ENCODE measurements at regions not wholly inside any gene's neighbourhood (a gene's known extent, or its start where the extent isn't known, plus 50 kb on each side); places are given as distances from the start of the nearest gene placed in this dataset.

GRCh38 chr7:115649429-115649828, 381.1 kb downstream of the TFEC start:
- Mint-ChIP-seq H3K36me3 (peaks cover 0 to 2% (median 0%) of the 10 kb centered on the region in 3 donors), H3K4me1 (no peaks in the 10 kb centered on the region), H3K9me3 (no peaks in the 10 kb centered on the region), H3K27me3 (peaks cover 0 to 2% of the 10 kb centered on the region in 2 donors), H3K4me3 (no peak overlapping the region), H3K27ac (no peak overlapping the region)
- POLR2A ChIA-PET = no interaction called here
- Histone ChIP-seq H3K4me1 (ENCODE audit: insufficient read depth, low read length) (no peaks in the 10 kb centered on the region), H3K27ac (ENCODE audit: low read depth, low read length) (no peak overlapping the region), H3K4me3 (ENCODE audit: low read length) (no peak overlapping the region), H3K36me3 (ENCODE audit: insufficient read depth, low read length) (no peaks in the 10 kb centered on the region), H3K9me3 (ENCODE audit: low read length) (no peaks in the 10 kb centered on the region), H3K27me3 (ENCODE audit: insufficient read depth, low read length, poor library complexity, severe bottlenecking) (no peaks in the 10 kb centered on the region)
- no peak for DNase-seq
- CTCF ChIA-PET = interaction anchor here (1.3 kb wide), 1 partner anchor 8 kb away, joined by 3 read pairs; no protein-coding TSS in a partner anchor

- H3K27ac ChIP-seq (ENCODE audit: low read depth, low read length) = no peak overlapping the region
- no peaks in the 10 kb centered on the region for H3K27me3 ChIP-seq (ENCODE audit: insufficient read depth, low read length, poor library complexity, severe bottlenecking)
- no peaks in the 10 kb centered on the region for H3K9me3 ChIP-seq (ENCODE audit: low read length)
- no peak overlapping the region for H3K4me3 ChIP-seq (ENCODE audit: low read length)
- H3K36me3 ChIP-seq (ENCODE audit: insufficient read depth, low read length) = no peaks in the 10 kb centered on the region
- CTCF ChIA-PET = no interaction called here
- peaks cover 0 to 2% (median 0%) of the 10 kb centered on the region in 3 donors for H3K36me3 Mint-ChIP-seq
- no peaks in the 10 kb centered on the region for H3K4me1 ChIP-seq (ENCODE audit: insufficient read depth, low read length)
- peaks cover 0 to 2% of the 10 kb centered on the region in 2 donors for H3K27me3 Mint-ChIP-seq
- no peaks in the 10 kb centered on the region for H3K9me3 Mint-ChIP-seq
- H3K4me3 Mint-ChIP-seq = no peak overlapping the region
- no peaks in the 10 kb centered on the region for H3K4me1 Mint-ChIP-seq
- no peak overlapping the region for H3K27ac Mint-ChIP-seq
- no peak for DNase-seq
- POLR2A ChIA-PET = no interaction called here
Measured at GRCh38 chr7:115647712-115648111, 382.9 kb downstream of the TFEC start.

DNA sequence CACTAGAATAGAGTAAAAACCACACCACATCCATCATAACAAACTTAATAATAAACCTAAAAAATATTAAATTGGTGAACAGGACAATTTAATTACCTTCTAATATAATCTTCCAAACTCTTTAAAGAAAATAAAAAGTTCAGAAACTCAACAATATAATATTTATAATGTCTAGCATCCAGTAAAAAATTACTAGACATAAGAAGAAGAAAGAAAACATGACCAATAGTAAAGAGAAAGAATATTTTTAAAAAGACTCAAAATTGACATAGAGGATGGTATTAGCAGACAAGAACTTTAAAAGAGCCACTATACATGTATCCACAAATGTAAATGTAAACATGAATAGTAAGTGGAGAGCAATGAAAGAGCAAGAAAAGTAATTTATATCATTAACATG, 388.4 kb downstream of the TFEC start:
- Mint-ChIP-seq H3K27me3 (peaks cover 0 to 3% of the 10 kb centered on the region in 2 donors), H3K36me3 (no peaks in the 10 kb centered on the region), H3K27ac (no peak overlapping the region), H3K4me3 (no peak overlapping the region), H3K4me1 (no peaks in the 10 kb centered on the region), H3K9me3 (peaks cover 1 to 9% (median 6%) of the 10 kb centered on the region in 5 donors)
- no peaks in the 10 kb centered on the region for H3K9me3 ChIP-seq (ENCODE audit: low read length)
- H3K4me1 ChIP-seq (ENCODE audit: insufficient read depth, low read length) = no peaks in the 10 kb centered on the region
- DNase-seq = no peak
- H3K27me3 ChIP-seq (ENCODE audit: insufficient read depth, low read length, poor library complexity, severe bottlenecking) = no peaks in the 10 kb centered on the region
- H3K27ac ChIP-seq (ENCODE audit: low read depth, low read length) = no peak overlapping the region
- no peaks in the 10 kb centered on the region for H3K36me3 ChIP-seq (ENCODE audit: insufficient read depth, low read length)
- CTCF ChIA-PET = no interaction called here
- no peak overlapping the region for H3K4me3 ChIP-seq (ENCODE audit: low read length)
- POLR2A ChIA-PET = no interaction called here

DNA sequence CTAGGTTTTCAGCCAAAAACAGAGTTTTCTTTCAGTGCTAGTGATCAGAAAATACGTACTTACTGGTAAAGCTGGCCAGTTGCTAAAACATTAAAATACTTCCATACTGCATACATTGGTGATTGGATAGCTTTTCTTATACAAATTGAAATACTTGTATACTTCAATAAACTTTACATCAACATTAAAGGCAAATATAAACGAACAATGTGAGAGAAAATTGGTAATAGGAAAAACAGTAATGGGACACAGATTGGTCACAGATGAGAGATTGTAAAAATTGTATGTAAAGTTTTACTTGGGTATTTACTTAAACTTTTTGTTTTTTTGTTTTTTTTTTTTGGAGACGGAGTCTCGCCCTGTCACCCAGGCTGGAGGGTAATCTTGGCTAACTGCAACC, 391.7 kb downstream of the TFEC start:
- Histone ChIP-seq H3K4me3 (ENCODE audit: low read length) (no peak overlapping the region), H3K27ac (ENCODE audit: low read depth, low read length) (no peak overlapping the region), H3K27me3 (ENCODE audit: insufficient read depth, low read length, poor library complexity, severe bottlenecking) (no peaks in the 10 kb centered on the region), H3K9me3 (ENCODE audit: low read length) (no peaks in the 10 kb centered on the region), H3K36me3 (ENCODE audit: insufficient read depth, low read length) (no peaks in the 10 kb centered on the region), H3K4me1 (ENCODE audit: insufficient read depth, low read length) (no peaks in the 10 kb centered on the region)
- ChIA-PET POLR2A (no interaction called here), CTCF (no interaction called here)
- DNase-seq = no peak
- Mint-ChIP-seq H3K27me3 (peaks cover 0 to 1% of the 10 kb centered on the region in 2 donors), H3K27ac (no peak overlapping the region), H3K36me3 (no peaks in the 10 kb centered on the region), H3K4me3 (no peak overlapping the region), H3K4me1 (no peaks in the 10 kb centered on the region), H3K9me3 (peaks cover 1 to 9% (median 6%) of the 10 kb centered on the region in 5 donors)

DNA sequence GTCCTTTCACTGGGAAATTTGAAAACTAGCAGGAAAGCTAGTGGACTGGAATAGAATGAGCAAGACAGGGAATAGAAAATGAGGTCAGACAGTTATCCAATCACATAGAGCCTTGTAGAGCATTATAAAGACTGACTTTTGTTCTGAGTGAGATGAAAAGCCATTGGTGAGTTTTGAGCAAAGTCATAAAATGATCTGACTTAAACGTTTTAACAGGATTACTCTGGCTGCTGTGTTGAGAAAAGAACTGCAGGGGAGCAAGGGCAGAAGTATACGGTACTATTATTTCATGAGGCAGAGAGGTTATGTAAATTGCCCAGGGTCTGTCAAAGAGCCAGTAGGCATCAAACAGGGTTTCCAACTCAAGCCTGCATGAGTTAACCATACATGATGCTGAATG, 393.4 kb downstream of the TFEC start:
- H3K9me3 Mint-ChIP-seq = peaks cover 1 to 7% (median 6%) of the 10 kb centered on the region in 5 donors
- no peak for DNase-seq
- ChIA-PET POLR2A (no interaction called here), CTCF (no interaction called here)
- Histone ChIP-seq H3K27me3 (ENCODE audit: insufficient read depth, low read length, poor library complexity, severe bottlenecking) (no peaks in the 10 kb centered on the region), H3K27ac (ENCODE audit: low read depth, low read length) (no peak overlapping the region), H3K4me1 (ENCODE audit: insufficient read depth, low read length) (no peaks in the 10 kb centered on the region), H3K4me3 (ENCODE audit: low read length) (no peak overlapping the region), H3K36me3 (ENCODE audit: insufficient read depth, low read length) (no peaks in the 10 kb centered on the region), H3K9me3 (ENCODE audit: low read length) (no peaks in the 10 kb centered on the region)
- H3K4me3 Mint-ChIP-seq = no peak overlapping the region
- no peak overlapping the region for H3K27ac Mint-ChIP-seq
- H3K4me1 Mint-ChIP-seq = no peaks in the 10 kb centered on the region
- H3K36me3 Mint-ChIP-seq = no peaks in the 10 kb centered on the region
- peaks cover 0 to 1% of the 10 kb centered on the region in 2 donors for H3K27me3 Mint-ChIP-seq

DNA sequence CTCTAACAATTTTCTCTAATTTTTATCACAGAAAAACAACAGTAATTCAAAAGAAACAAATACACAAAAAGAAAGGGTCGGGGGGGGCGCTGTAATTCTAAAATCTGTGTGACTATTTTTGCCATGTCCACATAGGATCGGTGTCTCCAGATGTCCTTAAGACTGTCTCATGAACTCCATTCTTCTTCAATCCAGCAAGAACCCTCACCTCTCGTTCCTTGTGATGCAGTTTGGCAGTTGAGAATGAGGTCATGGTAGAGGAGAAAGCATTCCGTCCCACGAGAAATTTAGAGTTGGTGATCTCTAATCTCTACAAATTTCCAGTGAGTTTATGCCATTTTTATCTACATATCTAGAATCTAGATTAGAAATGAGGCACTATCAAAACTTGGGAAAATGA, 394.7 kb downstream of the TFEC start:
- Mint-ChIP-seq H3K36me3 (no peaks in the 10 kb centered on the region), H3K9me3 (peaks cover 0 to 1% (median 0%) of the 10 kb centered on the region in 5 donors), H3K27ac (no peak overlapping the region), H3K27me3 (peaks cover 0 to 3% of the 10 kb centered on the region in 2 donors), H3K4me3 (no peak overlapping the region), H3K4me1 (no peaks in the 10 kb centered on the region)
- no peak for DNase-seq
- H3K9me3 ChIP-seq (ENCODE audit: low read length) = no peaks in the 10 kb centered on the region
- no peaks in the 10 kb centered on the region for H3K27me3 ChIP-seq (ENCODE audit: insufficient read depth, low read length, poor library complexity, severe bottlenecking)
- H3K4me1 ChIP-seq (ENCODE audit: insufficient read depth, low read length) = no peaks in the 10 kb centered on the region
- H3K4me3 ChIP-seq (ENCODE audit: low read length) = no peak overlapping the region
- ChIA-PET CTCF (no interaction called here), POLR2A (no interaction called here)
- H3K27ac ChIP-seq (ENCODE audit: low read depth, low read length) = no peak overlapping the region
- no peaks in the 10 kb centered on the region for H3K36me3 ChIP-seq (ENCODE audit: insufficient read depth, low read length)

DNA sequence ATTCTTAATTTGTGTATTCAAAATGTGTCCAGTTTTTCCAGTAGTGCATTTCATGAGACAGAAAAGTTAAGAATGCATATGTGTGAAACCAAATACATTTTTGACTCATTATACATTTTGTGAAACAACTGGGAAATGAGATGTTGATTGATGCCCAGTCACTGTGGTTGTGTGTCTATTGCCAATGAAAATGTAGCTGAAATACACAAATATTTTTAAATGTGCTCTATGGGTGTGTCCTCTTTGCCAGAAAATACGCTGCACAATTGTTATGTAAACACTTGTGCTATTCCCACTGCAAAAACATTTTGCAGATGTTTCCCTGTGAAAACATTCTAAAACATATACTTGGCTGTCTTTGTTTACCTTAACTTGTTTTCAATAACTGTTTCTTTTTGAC, 395.2 kb downstream of the TFEC start:
- Mint-ChIP-seq H3K4me1 (no peaks in the 10 kb centered on the region), H3K36me3 (no peaks in the 10 kb centered on the region), H3K4me3 (no peak overlapping the region), H3K27me3 (peaks cover 0 to 3% of the 10 kb centered on the region in 2 donors), H3K27ac (no peak overlapping the region), H3K9me3 (no peaks in the 10 kb centered on the region)
- no peaks in the 10 kb centered on the region for H3K4me1 ChIP-seq (ENCODE audit: insufficient read depth, low read length)
- no peaks in the 10 kb centered on the region for H3K36me3 ChIP-seq (ENCODE audit: insufficient read depth, low read length)
- H3K27ac ChIP-seq (ENCODE audit: low read depth, low read length) = no peak overlapping the region
- H3K4me3 ChIP-seq (ENCODE audit: low read length) = no peak overlapping the region
- no peaks in the 10 kb centered on the region for H3K27me3 ChIP-seq (ENCODE audit: insufficient read depth, low read length, poor library complexity, severe bottlenecking)
- H3K9me3 ChIP-seq (ENCODE audit: low read length) = no peaks in the 10 kb centered on the region
- DNase-seq = no peak
- ChIA-PET CTCF (no interaction called here), POLR2A (no interaction called here)

DNA sequence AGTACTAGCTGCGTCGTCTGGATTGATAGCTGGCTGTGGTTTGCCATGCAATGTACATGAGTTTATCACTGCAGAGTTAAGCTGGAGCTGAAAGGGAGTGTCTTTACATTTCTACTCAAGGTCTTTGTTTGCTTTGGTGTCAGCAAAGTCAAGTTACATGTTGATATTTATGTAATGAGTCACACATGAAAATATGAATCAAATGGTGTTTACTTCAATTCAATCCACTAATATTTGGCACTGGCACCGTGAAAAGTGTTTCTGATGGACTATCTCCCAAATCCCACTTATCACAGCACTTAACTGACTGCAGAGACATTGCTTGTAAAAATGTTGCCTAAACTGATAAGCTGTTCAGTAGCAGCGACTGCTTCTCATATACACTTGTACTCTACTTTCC, 395.9 kb downstream of the TFEC start:
- no peaks in the 10 kb centered on the region for H3K27me3 ChIP-seq (ENCODE audit: insufficient read depth, low read length, poor library complexity, severe bottlenecking)
- H3K9me3 ChIP-seq (ENCODE audit: low read length) = no peaks in the 10 kb centered on the region
- H3K36me3 ChIP-seq (ENCODE audit: insufficient read depth, low read length) = no peaks in the 10 kb centered on the region
- peaks cover 0 to 3% of the 10 kb centered on the region in 2 donors for H3K27me3 Mint-ChIP-seq
- POLR2A ChIA-PET = no interaction called here
- CTCF ChIA-PET = no interaction called here
- no peak overlapping the region for H3K27ac ChIP-seq (ENCODE audit: low read depth, low read length)
- H3K4me3 Mint-ChIP-seq = no peak overlapping the region
- DNase-seq = no peak
- no peaks in the 10 kb centered on the region for H3K4me1 Mint-ChIP-seq
- H3K9me3 Mint-ChIP-seq = no peaks in the 10 kb centered on the region
- no peaks in the 10 kb centered on the region for H3K36me3 Mint-ChIP-seq
- no peak overlapping the region for H3K4me3 ChIP-seq (ENCODE audit: low read length)
- H3K4me1 ChIP-seq (ENCODE audit: insufficient read depth, low read length) = no peaks in the 10 kb centered on the region
- no peak overlapping the region for H3K27ac Mint-ChIP-seq

DNA sequence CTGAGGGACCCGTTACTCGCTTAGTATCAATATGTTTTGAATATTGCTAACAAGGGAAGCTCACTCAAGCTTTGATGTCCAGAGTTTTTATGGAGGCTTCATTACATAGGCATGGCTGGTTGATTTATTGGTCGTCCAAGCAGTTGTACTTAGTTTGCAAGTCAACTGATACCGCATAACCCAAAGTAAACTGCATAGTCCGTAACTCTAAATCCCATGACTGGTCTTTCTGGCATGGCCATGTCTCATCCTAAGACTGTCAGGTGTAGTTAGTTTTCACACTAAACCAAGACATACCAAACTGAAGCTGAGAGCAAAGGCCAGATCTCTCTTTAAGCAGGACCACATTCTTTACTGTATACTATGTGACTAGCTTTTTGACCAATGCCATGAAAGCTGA, 397.9 kb downstream of the TFEC start:
- no peak for DNase-seq
- ChIA-PET CTCF (no interaction called here), POLR2A (no interaction called here)
- no peak overlapping the region for H3K4me3 Mint-ChIP-seq
- no peak overlapping the region for H3K4me3 ChIP-seq (ENCODE audit: low read length)
- no peaks in the 10 kb centered on the region for H3K4me1 ChIP-seq (ENCODE audit: insufficient read depth, low read length)
- H3K27ac Mint-ChIP-seq = no peak overlapping the region
- no peaks in the 10 kb centered on the region for H3K27me3 ChIP-seq (ENCODE audit: insufficient read depth, low read length, poor library complexity, severe bottlenecking)
- H3K27ac ChIP-seq (ENCODE audit: low read depth, low read length) = no peak overlapping the region
- no peaks in the 10 kb centered on the region for H3K36me3 ChIP-seq (ENCODE audit: insufficient read depth, low read length)
- H3K4me1 Mint-ChIP-seq = no peaks in the 10 kb centered on the region
- H3K9me3 Mint-ChIP-seq = no peaks in the 10 kb centered on the region
- H3K9me3 ChIP-seq (ENCODE audit: low read length) = no peaks in the 10 kb centered on the region
- no peaks in the 10 kb centered on the region for H3K36me3 Mint-ChIP-seq
- peaks cover 0 to 3% of the 10 kb centered on the region in 2 donors for H3K27me3 Mint-ChIP-seq

All from CD8-positive, alpha-beta memory T cell (primary cell).